ENCODE measurements at regions not wholly inside any gene's neighbourhood (a gene's known extent, or its start where the extent isn't known, plus 50 kb on each side); places are given as distances from the start of the nearest gene placed in this dataset.

DNA sequence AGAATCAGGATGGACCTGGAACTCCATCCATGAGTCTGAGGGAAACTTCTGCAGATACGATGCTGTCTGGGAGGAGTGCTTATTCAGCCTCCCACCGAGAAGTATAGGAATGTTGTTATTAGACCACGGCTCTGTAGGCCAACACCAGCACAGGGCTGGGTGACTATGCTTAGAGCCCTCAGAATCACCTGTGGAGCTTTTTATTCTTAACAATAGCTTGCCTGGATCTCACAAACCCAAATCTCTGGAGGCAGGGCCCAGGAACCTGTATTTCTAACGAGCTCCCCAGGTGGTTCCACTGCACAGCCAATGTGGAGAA, 55.6 kb upstream of the ARID5B start:
- TF ChIP-seq, protein P1, sequence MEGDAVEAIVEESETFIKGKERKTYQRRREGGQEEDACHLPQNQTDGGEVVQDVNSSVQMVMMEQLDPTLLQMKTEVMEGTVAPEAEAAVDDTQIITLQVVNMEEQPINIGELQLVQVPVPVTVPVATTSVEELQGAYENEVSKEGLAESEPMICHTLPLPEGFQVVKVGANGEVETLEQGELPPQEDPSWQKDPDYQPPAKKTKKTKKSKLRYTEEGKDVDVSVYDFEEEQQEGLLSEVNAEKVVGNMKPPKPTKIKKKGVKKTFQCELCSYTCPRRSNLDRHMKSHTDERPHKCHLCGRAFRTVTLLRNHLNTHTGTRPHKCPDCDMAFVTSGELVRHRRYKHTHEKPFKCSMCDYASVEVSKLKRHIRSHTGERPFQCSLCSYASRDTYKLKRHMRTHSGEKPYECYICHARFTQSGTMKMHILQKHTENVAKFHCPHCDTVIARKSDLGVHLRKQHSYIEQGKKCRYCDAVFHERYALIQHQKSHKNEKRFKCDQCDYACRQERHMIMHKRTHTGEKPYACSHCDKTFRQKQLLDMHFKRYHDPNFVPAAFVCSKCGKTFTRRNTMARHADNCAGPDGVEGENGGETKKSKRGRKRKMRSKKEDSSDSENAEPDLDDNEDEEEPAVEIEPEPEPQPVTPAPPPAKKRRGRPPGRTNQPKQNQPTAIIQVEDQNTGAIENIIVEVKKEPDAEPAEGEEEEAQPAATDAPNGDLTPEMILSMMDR (IDR thresholded peaks at IDR 0.05; ENCODE audit: low read length): no peak
- TF ChIP-seq EZH2 (optimal IDR thresholded peaks at IDR 0.05; ENCODE audit: low read depth, low read length): no peak
- no peak for TF ChIP-seq EZH2phosphoT487 (IDR thresholded peaks at IDR 0.05; ENCODE audit: low read length)

Data from MM.1S (cell line).